Nephron progenitor cell (in vitro differentiated cells): ENCODE measurements at regions not wholly inside any gene's neighbourhood (a gene's known extent, or its start where the extent isn't known, plus 50 kb on each side); places are given as distances from the start of the nearest gene placed in this dataset.

Experiments
- DNase-seq: peaks from one replicate; pipeline ENCODE4 v3.0.0; 2021
- H3K27ac Mint-ChIP-seq: 2 replicates; pipeline ENCODE4 v1.8.0; 2021; ENCODE audit warnings: mild to moderate bottlenecking, moderate library complexity, mixed read lengths
- H3K27me3 Mint-ChIP-seq: 2 replicates; pipeline ENCODE4 v1.8.0; 2021; ENCODE audit warnings: mild to moderate bottlenecking, low read depth, mixed read lengths; ENCODE audit not compliant: poor library complexity
- H3K36me3 Mint-ChIP-seq: 2 replicates; pipeline ENCODE4 v1.8.0; 2021; ENCODE audit warnings: low read depth, mixed read lengths
- H3K4me1 Mint-ChIP-seq: 2 replicates; pipeline ENCODE4 v1.8.0; 2021; ENCODE audit warnings: mixed read lengths
- H3K4me3 Mint-ChIP-seq: 2 replicates; pipeline ENCODE4 v1.8.0; 2021; ENCODE audit warnings: mild to moderate bottlenecking, moderate library complexity, mixed read lengths
- H3K9me3 Mint-ChIP-seq: 2 replicates; pipeline ENCODE4 v1.8.0; 2021; ENCODE audit warnings: mild to moderate bottlenecking, moderate library complexity, mixed read lengths
- TF ChIP-seq, protein P1 (sequence below): fragments of 200-600 bp; sonication (generic); IDR thresholded peaks from 2 replicates; pipeline ENCODE4 v1.5.0; 2021; ENCODE audit warnings: antibody characterized with exemption

DNA sequence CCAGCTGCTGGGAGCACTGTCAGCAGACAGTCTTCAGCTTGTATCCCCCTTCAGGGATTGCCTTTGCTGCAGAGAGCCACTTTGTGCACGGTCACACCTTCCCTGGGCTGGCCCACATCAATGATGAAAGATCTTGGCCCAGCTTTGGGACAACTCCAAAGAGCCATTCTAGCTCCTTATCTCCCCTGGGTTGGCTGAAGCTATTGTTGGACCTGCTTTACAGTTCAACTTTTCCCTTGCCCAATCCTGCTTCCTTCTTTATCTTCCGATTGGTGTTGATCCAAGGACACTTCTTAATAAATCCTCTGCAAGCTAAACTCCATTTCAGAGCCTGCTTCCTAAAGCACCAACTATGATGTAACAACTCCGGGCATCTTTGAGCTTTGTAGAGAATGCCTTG lies 466.4 kb downstream of the KLF12 start:
- no peaks in the 10 kb centered on the region for H3K4me1 Mint-ChIP-seq
- H3K4me3 Mint-ChIP-seq: no peak overlapping the region
- H3K9me3 Mint-ChIP-seq: no peaks in the 10 kb centered on the region
- no peaks in the 10 kb centered on the region for H3K36me3 Mint-ChIP-seq
- H3K27ac Mint-ChIP-seq: no peak overlapping the region
- DNase-seq: no peak
- TF ChIP-seq, protein P1, sequence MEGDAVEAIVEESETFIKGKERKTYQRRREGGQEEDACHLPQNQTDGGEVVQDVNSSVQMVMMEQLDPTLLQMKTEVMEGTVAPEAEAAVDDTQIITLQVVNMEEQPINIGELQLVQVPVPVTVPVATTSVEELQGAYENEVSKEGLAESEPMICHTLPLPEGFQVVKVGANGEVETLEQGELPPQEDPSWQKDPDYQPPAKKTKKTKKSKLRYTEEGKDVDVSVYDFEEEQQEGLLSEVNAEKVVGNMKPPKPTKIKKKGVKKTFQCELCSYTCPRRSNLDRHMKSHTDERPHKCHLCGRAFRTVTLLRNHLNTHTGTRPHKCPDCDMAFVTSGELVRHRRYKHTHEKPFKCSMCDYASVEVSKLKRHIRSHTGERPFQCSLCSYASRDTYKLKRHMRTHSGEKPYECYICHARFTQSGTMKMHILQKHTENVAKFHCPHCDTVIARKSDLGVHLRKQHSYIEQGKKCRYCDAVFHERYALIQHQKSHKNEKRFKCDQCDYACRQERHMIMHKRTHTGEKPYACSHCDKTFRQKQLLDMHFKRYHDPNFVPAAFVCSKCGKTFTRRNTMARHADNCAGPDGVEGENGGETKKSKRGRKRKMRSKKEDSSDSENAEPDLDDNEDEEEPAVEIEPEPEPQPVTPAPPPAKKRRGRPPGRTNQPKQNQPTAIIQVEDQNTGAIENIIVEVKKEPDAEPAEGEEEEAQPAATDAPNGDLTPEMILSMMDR: no peak
- H3K27me3 Mint-ChIP-seq: peaks cover 4% of the 10 kb centered on the region

DNA sequence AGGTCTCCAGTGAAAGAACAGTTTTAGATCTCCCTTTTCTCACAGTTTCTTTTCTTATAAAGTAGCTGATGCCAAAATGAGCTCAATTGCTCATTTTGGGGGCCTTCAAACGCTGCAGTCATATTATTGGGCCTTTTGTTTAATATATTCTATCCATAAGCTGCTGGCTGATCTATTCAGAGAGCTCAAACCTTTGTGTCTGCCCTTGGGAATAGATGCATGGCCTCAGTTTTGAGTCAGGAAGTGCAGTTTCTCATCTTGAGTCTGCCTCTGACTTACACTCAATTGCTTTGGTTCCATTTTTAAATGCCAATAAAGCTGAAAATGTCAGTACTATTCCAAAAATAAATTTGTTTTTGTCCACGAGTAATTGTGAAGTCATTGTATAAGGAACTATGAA lies 468.9 kb downstream of the KLF12 start:
- Mint-ChIP-seq H3K27ac (no peak overlapping the region), H3K4me3 (no peak overlapping the region), H3K27me3 (peaks cover 4% of the 10 kb centered on the region), H3K4me1 (no peaks in the 10 kb centered on the region), H3K9me3 (no peaks in the 10 kb centered on the region), H3K36me3 (no peaks in the 10 kb centered on the region)
- TF ChIP-seq, protein P1: no peak
- no peak for DNase-seq

DNA sequence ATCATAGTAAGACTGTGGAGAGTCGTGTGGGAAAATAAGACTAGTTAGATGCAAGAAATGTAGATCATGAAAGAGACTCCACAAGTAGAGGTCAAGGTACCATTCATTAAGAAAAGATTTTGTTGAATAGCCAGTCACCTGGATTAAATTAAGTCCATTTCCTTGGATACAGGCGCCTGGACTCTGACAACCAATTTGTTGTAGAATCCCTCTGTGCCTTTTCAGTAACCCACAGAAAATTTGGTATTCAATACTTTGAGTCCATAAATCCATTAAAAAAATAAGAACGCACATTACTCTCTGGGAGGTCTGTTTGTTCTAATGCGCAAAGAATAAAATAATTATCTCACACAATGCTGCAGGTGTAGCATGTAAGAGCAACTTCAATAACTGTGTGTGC lies 469.4 kb downstream of the KLF12 start:
- TF ChIP-seq, protein P1: no peak
- Mint-ChIP-seq H3K27me3 (peaks cover 4% of the 10 kb centered on the region), H3K27ac (no peak overlapping the region), H3K4me1 (no peaks in the 10 kb centered on the region), H3K9me3 (no peaks in the 10 kb centered on the region), H3K4me3 (no peak overlapping the region), H3K36me3 (no peaks in the 10 kb centered on the region)
- no peak for DNase-seq

DNA sequence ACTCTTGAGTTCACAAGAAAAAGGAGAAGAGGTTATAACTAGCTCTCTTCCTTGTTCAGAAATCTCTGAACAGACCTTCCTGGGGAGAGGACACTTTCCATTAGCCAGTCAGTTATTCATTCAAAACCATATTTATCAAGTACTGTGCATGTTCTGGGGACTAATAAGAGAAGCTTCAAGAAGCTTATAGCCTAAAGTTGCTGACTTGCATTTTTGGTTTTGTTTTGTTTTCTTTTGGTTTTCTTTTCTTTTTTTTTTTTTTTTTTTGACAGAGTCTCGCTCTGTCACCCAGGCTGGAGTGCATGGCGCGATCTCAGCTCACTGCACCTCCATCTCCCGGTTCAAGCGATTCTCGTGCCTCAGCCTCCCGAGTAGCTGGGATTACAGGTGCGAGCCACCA lies 471.4 kb downstream of the KLF12 start:
- DNase-seq: no peak
- H3K27ac Mint-ChIP-seq: no peak overlapping the region
- TF ChIP-seq, protein P1: no peak
- peaks cover 4% of the 10 kb centered on the region for H3K27me3 Mint-ChIP-seq
- H3K9me3 Mint-ChIP-seq: no peaks in the 10 kb centered on the region
- H3K36me3 Mint-ChIP-seq: no peaks in the 10 kb centered on the region
- no peaks in the 10 kb centered on the region for H3K4me1 Mint-ChIP-seq
- H3K4me3 Mint-ChIP-seq: no peak overlapping the region

DNA sequence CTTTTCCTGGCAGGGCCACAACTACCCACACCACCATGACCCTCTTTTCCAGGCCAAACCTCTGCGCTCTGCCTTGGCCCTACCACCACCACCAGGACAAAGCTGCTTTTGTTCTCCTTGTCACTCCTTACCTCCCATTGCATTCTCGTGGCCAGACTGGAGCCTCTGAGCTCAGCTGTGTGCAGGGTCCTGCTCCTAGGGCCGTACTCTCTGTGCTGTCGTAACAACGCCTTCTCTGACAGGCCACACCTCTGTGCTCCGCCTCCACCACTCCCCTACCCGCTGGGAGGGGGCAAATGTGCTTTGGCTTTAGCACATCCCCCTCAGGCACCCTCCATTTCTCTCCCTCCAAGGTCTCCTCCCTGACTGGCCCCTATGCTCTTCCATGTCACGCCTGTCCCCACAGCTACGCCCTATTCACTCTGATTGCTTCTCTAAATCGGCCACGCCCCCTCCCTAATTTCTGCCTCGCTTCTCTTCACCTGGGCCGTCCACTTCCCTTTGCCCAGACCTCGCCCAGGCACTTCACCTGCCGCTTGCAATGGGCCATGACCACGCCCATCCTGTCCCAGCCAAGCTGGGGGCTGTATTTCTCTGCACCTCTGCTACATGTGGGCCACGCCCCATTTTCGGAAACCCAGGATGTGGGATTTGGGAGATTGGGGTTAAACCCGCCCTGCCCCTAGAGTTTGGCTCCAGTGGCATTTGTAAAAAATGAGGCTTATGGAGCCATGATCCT lies 472.3 kb downstream of the KLF12 start:
- peak overlapping the region; percentile 93 for H3K27ac Mint-ChIP-seq
- H3K36me3 Mint-ChIP-seq: no peaks in the 10 kb centered on the region
- H3K4me1 Mint-ChIP-seq: no peaks in the 10 kb centered on the region
- H3K4me3 Mint-ChIP-seq: no peak overlapping the region
- H3K27me3 Mint-ChIP-seq: peaks cover 4% of the 10 kb centered on the region
- H3K9me3 Mint-ChIP-seq: no peaks in the 10 kb centered on the region
- TF ChIP-seq, protein P1: no peak
- DNase-seq: no peak

DNA sequence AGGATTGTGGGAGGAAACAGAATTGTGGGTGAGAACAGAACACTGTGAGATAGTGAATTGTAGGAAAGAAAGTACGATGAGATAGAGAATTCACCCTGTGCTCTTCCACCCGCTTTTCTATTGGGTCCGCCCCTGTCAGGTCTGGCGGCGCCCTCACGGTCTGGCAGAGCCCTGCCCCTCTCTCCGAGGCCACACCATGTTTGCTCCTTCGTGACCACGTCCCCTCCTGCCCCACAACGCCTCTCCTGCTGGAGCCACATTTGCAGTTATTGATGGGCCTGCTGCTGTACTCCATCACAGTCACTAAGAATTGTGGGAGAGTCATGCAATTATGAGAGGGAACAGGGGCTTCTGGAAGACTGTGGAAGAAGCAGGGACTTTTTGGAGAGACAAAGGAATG lies 473.1 kb downstream of the KLF12 start:
- no peak for DNase-seq
- H3K27ac Mint-ChIP-seq: no peak overlapping the region
- TF ChIP-seq, protein P1: no peak
- H3K4me1 Mint-ChIP-seq: no peaks in the 10 kb centered on the region
- H3K9me3 Mint-ChIP-seq: no peaks in the 10 kb centered on the region
- H3K36me3 Mint-ChIP-seq: no peaks in the 10 kb centered on the region
- H3K4me3 Mint-ChIP-seq: no peak overlapping the region
- peaks cover 4% of the 10 kb centered on the region for H3K27me3 Mint-ChIP-seq
